Lower leg skin (tissue), 4 donors: ENCODE measurements at regions not wholly inside any gene's neighbourhood (a gene's known extent, or its start where the extent isn't known, plus 50 kb on each side); places are given as distances from the start of the nearest gene placed in this dataset.

Experiments
- DNase-seq, 2 donors: peaks; one replicate each; pipeline ENCODE4 v3.0.0-alpha.2; 2019; ENCODE audit warnings: low spot score in 2 of 2
- H3K4me3 ChIP-seq: fragments of 200-600 bp; sonication (generic); 2 replicates; pipeline ENCODE4 v1.5.1; 2017; ENCODE audit warnings: mild to moderate bottlenecking, low read depth; ENCODE audit not compliant: poor library complexity, severe bottlenecking
- POLR2A ChIP-seq, 2 donors: fragments of 450-650 bp; IDR thresholded peaks; one replicate each; pipeline ENCODE4 v1.6.1; 2016 to 2017; ENCODE audit warnings: antibody characterized with exemption in 2 of 2, mild to moderate bottlenecking in 1 of 2, moderate library complexity in 1 of 2
- WGBS, 2 donors: methylation state at CpG; one replicate each; pipeline ENCODE4 v1.1.5; 2018; 5-methylcytosine and 5-hydroxymethylcytosine counted together
- intact Hi-C: fragments of 100-400 bp; cut with DNase I; formaldehyde crosslinking; loops from one replicate; pipeline ENCODE4 v1.15.0; 2023; ENCODE audit warnings: low total_unique reads
- TF ChIP-seq, protein P1 (sequence below), 3 donors: fragments of 450-650 bp; IDR thresholded peaks; one replicate each; pipeline ENCODE4 v1.5.1; 2016; ENCODE audit warnings: antibody characterized with exemption in 3 of 3, mild to moderate bottlenecking in 3 of 3, moderate library complexity in 2 of 3

DNA sequence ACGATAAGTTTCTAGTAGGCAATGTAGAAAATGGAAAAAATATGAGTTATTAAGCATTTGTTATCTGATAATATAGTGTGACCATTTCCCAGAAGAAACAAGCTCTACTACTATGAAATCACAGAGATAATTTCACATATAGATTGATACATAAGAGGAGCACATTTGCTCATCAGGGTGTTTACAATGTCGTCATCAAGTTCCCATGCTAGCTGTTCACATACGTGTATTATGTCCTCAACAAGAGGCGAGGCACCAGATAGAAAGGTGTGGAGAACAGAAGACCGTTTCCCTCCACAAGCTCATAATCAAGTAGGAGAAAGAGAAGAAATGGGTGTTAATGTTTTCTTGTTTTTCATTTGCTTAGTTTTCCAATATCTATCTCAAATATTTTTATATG lies 326.1 kb upstream of the ARID1B start:
- TF ChIP-seq POLR2A (IDR thresholded peaks at IDR 0.05), result no peak
- TF ChIP-seq, protein P1, sequence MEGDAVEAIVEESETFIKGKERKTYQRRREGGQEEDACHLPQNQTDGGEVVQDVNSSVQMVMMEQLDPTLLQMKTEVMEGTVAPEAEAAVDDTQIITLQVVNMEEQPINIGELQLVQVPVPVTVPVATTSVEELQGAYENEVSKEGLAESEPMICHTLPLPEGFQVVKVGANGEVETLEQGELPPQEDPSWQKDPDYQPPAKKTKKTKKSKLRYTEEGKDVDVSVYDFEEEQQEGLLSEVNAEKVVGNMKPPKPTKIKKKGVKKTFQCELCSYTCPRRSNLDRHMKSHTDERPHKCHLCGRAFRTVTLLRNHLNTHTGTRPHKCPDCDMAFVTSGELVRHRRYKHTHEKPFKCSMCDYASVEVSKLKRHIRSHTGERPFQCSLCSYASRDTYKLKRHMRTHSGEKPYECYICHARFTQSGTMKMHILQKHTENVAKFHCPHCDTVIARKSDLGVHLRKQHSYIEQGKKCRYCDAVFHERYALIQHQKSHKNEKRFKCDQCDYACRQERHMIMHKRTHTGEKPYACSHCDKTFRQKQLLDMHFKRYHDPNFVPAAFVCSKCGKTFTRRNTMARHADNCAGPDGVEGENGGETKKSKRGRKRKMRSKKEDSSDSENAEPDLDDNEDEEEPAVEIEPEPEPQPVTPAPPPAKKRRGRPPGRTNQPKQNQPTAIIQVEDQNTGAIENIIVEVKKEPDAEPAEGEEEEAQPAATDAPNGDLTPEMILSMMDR (IDR thresholded peaks at IDR 0.05), result no peak
- intact Hi-C loops, result no loop called here
- WGBS, 2 donors, result 77 to 89% methylated on average over 5 of the region's 5 CpGs
- no peak overlapping the region for H3K4me3 ChIP-seq
- DNase-seq, result no peak

DNA sequence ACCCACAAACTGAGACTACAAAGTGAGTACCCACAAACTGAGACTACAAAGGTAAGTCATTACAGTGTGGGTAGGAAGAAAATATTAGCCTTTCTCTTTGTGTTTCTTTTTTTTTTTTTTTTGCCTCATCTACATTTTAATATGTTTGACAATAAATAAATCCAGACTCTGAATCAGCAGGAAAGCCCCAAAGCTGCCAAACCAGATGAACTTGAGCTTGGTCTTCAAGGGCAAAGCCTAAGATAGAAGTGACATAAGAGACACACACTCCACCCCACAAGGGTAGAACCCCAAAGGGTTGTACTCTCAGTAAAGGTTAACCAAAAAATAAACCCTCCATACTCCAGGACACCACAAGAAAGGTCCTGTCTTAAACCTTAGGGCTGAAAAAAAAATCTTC lies 326.8 kb upstream of the ARID1B start:
- TF ChIP-seq POLR2A (IDR thresholded peaks at IDR 0.05), result no peak
- TF ChIP-seq, protein P1 (IDR thresholded peaks at IDR 0.05), result no peak
- no peak for DNase-seq
- intact Hi-C loops, result no loop called here
- H3K4me3 ChIP-seq, result no peak overlapping the region

DNA sequence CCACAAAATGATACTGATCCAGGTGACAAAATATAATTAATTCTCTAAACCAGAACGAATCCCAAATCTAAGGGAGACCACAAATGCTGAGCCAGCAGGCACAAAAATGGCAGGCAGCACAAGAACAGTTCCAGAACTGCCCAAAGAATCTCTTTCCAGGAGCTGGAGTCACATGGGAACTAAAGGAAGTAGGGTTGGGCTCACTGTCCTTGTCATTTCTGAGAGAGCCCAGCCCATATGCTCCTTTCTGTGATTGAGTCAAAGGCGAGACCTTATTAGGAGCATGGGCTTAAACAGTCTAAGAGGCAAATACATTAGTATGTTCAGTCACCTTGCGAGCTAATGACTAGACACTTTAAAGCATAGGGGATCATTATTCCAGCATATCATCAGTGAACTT lies 327.6 kb upstream of the ARID1B start:
- WGBS, 2 donors, result 52 to 68% methylated on average over 3 of the region's 3 CpGs

DNA sequence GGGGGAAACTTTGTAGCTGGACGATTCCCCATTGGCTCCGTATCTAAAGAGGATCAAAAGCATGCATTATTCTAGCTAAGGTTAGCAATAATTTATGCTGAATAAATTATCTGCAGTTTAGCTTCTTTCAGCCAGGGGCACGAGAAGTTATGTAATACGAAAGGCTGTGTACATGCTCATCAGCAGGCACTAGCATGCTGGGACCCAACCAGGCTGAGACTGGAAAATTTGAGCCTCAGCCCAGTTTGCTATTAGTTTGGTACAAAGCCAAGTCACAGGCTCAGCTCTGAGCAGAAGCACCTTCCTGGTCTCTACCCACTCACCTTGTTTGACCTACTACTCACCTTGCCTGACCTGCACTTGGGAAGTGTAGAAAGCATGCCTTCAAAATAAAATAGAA lies 328.1 kb upstream of the ARID1B start:
- WGBS, 2 donors, result 44 to 48% methylated on average over 4 of the region's 4 CpGs
- TF ChIP-seq POLR2A (IDR thresholded peaks at IDR 0.05), result no peak
- TF ChIP-seq, protein P1 (IDR thresholded peaks at IDR 0.05), result no peak
- intact Hi-C loops, result no loop called here
- DNase-seq, result peak in 1 of 2 donors; percentile 64
- no peak overlapping the region for H3K4me3 ChIP-seq

More for the DNA sequence above, 327.6 kb upstream of the ARID1B start:
- no peak for DNase-seq
- intact Hi-C loops, result no loop called here
- TF ChIP-seq, protein P1 (IDR thresholded peaks at IDR 0.05), result no peak
- TF ChIP-seq POLR2A (IDR thresholded peaks at IDR 0.05), result no peak
- no peak overlapping the region for H3K4me3 ChIP-seq

DNA sequence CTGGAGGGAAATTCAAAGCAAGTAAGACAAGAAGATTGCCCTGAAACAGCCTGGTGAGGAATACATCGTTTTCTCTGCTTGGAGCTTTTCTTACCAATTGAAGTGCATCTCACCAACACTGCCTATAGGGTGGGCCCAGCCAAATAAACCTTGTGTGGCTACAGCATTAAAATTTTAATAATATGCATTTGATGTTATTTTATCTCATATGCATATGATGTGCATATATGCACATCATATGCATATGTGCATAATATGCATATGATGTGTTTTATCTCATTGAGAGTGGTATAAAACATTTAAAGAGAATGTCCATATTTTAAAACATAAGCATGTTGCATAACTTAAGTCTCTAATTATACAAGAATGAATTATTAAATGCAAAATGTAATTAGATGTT lies 328.6 kb upstream of the ARID1B start:
- no peak overlapping the region for H3K4me3 ChIP-seq
- intact Hi-C loops, result no loop called here
- WGBS, 2 donors, result 67 to 89% methylated on average over 1 of the region's 1 CpG
- TF ChIP-seq POLR2A (IDR thresholded peaks at IDR 0.05), result no peak
- TF ChIP-seq, protein P1 (IDR thresholded peaks at IDR 0.05), result no peak
- no peak for DNase-seq

DNA sequence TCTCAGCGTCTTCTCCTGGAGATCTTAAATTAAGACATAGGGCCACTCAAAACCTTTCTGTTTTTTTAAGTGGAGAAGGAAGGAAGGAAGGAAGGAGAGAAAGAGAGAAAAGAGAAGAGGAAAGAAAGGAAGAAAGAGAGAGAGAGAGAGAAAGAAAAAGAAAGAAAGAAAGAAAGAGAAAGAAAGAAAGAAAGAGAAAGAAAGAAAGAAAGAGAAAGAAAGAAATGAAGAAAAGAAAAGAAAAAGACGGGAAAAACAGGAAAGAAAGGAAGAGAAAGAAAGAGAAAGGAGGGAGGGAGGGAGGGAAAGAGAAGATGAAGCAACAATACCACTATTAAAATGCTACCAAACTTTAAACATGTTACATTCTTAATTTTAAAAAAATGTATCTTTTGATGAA lies 336.5 kb upstream of the ARID1B start:
- WGBS, 2 donors, result 87 to 93% methylated on average over 2 of the region's 2 CpGs
- no peak for DNase-seq
- no peak overlapping the region for H3K4me3 ChIP-seq
- no peak for TF ChIP-seq POLR2A (IDR thresholded peaks at IDR 0.05)
- TF ChIP-seq, protein P1 (IDR thresholded peaks at IDR 0.05), result no peak
- intact Hi-C loops, result no loop called here
